HG03064 (cell line): ENCODE measurements at regions not wholly inside any gene's neighbourhood (a gene's known extent, or its start where the extent isn't known, plus 50 kb on each side); places are given as distances from the start of the nearest gene placed in this dataset.
"Not testable (repeated sequence)": the region's sequence is repeated elsewhere in the genome, so short reads cannot be mapped to it uniquely, and the experiment has no call there.

Source experiments
- ATAC-seq: cut with Tn5 transposase; IDR thresholded peaks from one replicate; pipeline ENCODE4 v1.9.1; 2021; ENCODE audit warnings: low read depth; ENCODE audit not compliant: unreplicated experiment

- no peak for ATAC-seq
Observed at GRCh38 chr1:229907884-229908638, 159.0 kb upstream of the GALNT2 start.

GRCh38 chr1:229908689-229909088, 158.3 kb upstream of the GALNT2 start:
- ATAC-seq: no peak

- ATAC-seq: no peak
Observed at GRCh38 chr1:229913489-229913888, 153.5 kb upstream of the GALNT2 start.

GRCh38 chr1:229919488-229919887, 147.6 kb upstream of the GALNT2 start:
- not testable (repeated sequence) for ATAC-seq

- ATAC-seq: no peak
Observed at GRCh38 chr1:229920683-229921082, 146.4 kb upstream of the GALNT2 start.

GRCh38 chr1:229922249-229922648, 144.8 kb upstream of the GALNT2 start:
- no peak for ATAC-seq

- ATAC-seq: no peak
Observed at GRCh38 chr1:229924639-229925038, 142.4 kb upstream of the GALNT2 start.

- ATAC-seq: no peak
Observed at GRCh38 chr1:229928767-229929166, 138.3 kb upstream of the GALNT2 start.

GRCh38 chr1:229931751-229932150, 135.3 kb upstream of the GALNT2 start:
- ATAC-seq: not testable (repeated sequence)

- not testable (repeated sequence) for ATAC-seq
Observed at GRCh38 chr1:229935157-229935556, 131.9 kb upstream of the GALNT2 start.

- no peak for ATAC-seq
Observed at GRCh38 chr1:229938551-229938950, 128.5 kb upstream of the GALNT2 start.

- no peak for ATAC-seq
Observed at GRCh38 chr1:229940684-229941083, 126.4 kb upstream of the GALNT2 start.

GRCh38 chr1:229941160-229941559, 125.9 kb upstream of the GALNT2 start:
- no peak for ATAC-seq

GRCh38 chr1:229941831-229942230, 125.2 kb upstream of the GALNT2 start:
- ATAC-seq: no peak

GRCh38 chr1:229942501-229942900, 124.5 kb upstream of the GALNT2 start:
- ATAC-seq: no peak

GRCh38 chr1:229943148-229943714, 123.8 kb upstream of the GALNT2 start:
- no peak for ATAC-seq

GRCh38 chr1:229943988-229944743, 122.9 kb upstream of the GALNT2 start:
- ATAC-seq: no peak

- ATAC-seq: no peak
Observed at GRCh38 chr1:229945795-229946194, 121.2 kb upstream of the GALNT2 start.

- ATAC-seq: no peak
Observed at GRCh38 chr1:229947968-229948367, 119.1 kb upstream of the GALNT2 start.

GRCh38 chr1:229948438-229948837, 118.6 kb upstream of the GALNT2 start:
- ATAC-seq: no peak

GRCh38 chr1:229949500-229949899, 117.5 kb upstream of the GALNT2 start:
- no peak for ATAC-seq

- no peak for ATAC-seq
Observed at GRCh38 chr1:229950020-229950419, 117.0 kb upstream of the GALNT2 start.
